ENCODE measurements at regions not wholly inside any gene's neighbourhood (a gene's known extent, or its start where the extent isn't known, plus 50 kb on each side); places are given as distances from the start of the nearest gene placed in this dataset.
"Not testable (repeated sequence)": the region's sequence is repeated elsewhere in the genome, so short reads cannot be mapped to it uniquely, and the experiment has no call there.

- DNase-seq: no peak
These were observed 981.7 kb upstream of the NCAM2 start for GRCh38 chr21:20016435-20017005.

- DNase-seq: no peak
These were observed 978.2 kb upstream of the NCAM2 start for GRCh38 chr21:20020026-20020425.

- DNase-seq: no peak
These were observed 975.0 kb upstream of the NCAM2 start for GRCh38 chr21:20023193-20023592.

GRCh38 chr21:20024741-20025140, 973.5 kb upstream of the NCAM2 start:
- DNase-seq: no peak

- no peak for DNase-seq
These were observed 971.7 kb upstream of the NCAM2 start for GRCh38 chr21:20026543-20026942.

GRCh38 chr21:20030390-20030789, 967.8 kb upstream of the NCAM2 start:
- DNase-seq: no peak

GRCh38 chr21:20031807-20032206, 966.4 kb upstream of the NCAM2 start:
- no peak for DNase-seq

GRCh38 chr21:20040768-20041167, 957.4 kb upstream of the NCAM2 start:
- no peak for DNase-seq

GRCh38 chr21:20045197-20045596, 953.0 kb upstream of the NCAM2 start:
- no peak for DNase-seq

- not testable (repeated sequence) for DNase-seq
These were observed 949.9 kb upstream of the NCAM2 start for GRCh38 chr21:20048130-20048837.

GRCh38 chr21:20083336-20083735, 914.9 kb upstream of the NCAM2 start:
- DNase-seq: no peak

- DNase-seq: no peak
These were observed 914.3 kb upstream of the NCAM2 start for GRCh38 chr21:20083925-20084324.

GRCh38 chr21:20086508-20086907, 911.7 kb upstream of the NCAM2 start:
- DNase-seq: no peak

- no peak for DNase-seq
These were observed 891.8 kb upstream of the NCAM2 start for GRCh38 chr21:20106368-20106767.

GRCh38 chr21:20108016-20108415, 890.2 kb upstream of the NCAM2 start:
- peak in 1 of 2 donors; percentile 1 for DNase-seq

GRCh38 chr21:20108976-20109540, 889.2 kb upstream of the NCAM2 start:
- DNase-seq: no peak

GRCh38 chr21:20110368-20110767, 887.8 kb upstream of the NCAM2 start:
- DNase-seq: no peak

GRCh38 chr21:20151741-20152140, 846.5 kb upstream of the NCAM2 start:
- DNase-seq: no peak

GRCh38 chr21:20163167-20163566, 835.0 kb upstream of the NCAM2 start:
- no peak for DNase-seq

- no peak for DNase-seq
These were observed 831.1 kb upstream of the NCAM2 start for GRCh38 chr21:20167059-20167458.

- DNase-seq: no peak
These were observed 828.2 kb upstream of the NCAM2 start for GRCh38 chr21:20169812-20170576.

- no peak for DNase-seq
These were observed 812.0 kb upstream of the NCAM2 start for GRCh38 chr21:20186186-20186585.

GRCh38 chr21:20187028-20187427, 811.2 kb upstream of the NCAM2 start:
- no peak for DNase-seq

- not testable (repeated sequence) for DNase-seq
These were observed 796.9 kb upstream of the NCAM2 start for GRCh38 chr21:20201323-20201722.
